ENCODE measurements at regions not wholly inside any gene's neighbourhood (a gene's known extent, or its start where the extent isn't known, plus 50 kb on each side); places are given as distances from the start of the nearest gene placed in this dataset.

DNA sequence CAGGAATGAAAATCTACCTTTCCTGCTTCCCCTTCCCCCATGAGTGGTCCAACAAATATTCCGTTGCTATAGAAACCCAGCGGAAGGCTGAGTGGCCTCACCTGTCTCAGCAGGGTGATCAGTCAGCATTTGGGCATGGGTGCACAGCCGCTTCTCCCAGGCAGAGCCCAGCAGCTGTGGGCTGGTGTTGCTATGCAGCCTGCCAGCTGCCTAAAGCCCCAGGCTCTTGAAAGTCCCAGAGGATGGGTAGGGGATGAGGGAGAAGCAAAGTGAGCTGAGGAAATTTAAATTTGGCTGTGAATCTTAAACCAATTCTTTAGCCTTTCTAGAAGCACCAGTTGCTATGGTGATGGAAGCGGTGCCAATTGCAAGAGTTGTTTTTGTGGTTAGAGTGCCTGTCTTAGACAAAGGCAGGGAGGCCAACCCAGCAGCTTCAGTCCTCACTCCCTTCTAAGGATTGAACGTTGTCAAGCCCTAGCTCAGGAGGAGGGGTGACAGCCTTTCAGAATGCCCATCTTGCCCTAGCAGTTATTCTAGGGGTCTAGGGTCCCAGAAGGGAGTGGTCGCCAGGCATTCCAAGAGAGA lies 151.5 kb upstream of the PITX1 start:
- TF ChIP-seq, protein P1, sequence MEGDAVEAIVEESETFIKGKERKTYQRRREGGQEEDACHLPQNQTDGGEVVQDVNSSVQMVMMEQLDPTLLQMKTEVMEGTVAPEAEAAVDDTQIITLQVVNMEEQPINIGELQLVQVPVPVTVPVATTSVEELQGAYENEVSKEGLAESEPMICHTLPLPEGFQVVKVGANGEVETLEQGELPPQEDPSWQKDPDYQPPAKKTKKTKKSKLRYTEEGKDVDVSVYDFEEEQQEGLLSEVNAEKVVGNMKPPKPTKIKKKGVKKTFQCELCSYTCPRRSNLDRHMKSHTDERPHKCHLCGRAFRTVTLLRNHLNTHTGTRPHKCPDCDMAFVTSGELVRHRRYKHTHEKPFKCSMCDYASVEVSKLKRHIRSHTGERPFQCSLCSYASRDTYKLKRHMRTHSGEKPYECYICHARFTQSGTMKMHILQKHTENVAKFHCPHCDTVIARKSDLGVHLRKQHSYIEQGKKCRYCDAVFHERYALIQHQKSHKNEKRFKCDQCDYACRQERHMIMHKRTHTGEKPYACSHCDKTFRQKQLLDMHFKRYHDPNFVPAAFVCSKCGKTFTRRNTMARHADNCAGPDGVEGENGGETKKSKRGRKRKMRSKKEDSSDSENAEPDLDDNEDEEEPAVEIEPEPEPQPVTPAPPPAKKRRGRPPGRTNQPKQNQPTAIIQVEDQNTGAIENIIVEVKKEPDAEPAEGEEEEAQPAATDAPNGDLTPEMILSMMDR (IDR thresholded peaks at IDR 0.05; ENCODE audit: control insufficient read depth, insufficient read depth, low read depth, low read length, missing control alignments) = no peak
- H3K4me3 ChIP-seq (ENCODE audit: control insufficient read depth, low read depth, low read length) = no peak overlapping the region
- DNase-seq (ENCODE audit: low read depth) = peak; percentile 59

DNA sequence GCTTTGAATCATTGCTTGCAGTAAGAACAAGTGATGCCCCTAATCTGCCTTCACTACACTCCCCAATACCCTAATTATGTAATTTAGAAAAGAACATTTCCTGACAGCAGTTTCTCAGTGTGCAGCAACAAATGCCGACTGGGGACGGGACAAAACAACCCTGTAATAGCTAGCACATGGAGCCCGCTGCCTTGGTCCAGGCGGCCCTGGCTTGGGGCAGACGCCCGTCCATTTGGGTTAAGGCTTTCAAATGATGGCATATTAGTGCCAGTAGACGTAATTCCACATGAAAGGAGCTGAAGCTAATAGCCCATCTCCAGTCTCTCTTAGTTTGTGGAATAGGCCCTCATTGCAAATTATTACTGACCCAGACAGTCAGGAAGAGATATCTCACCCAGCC lies 150.6 kb upstream of the PITX1 start:
- TF ChIP-seq, protein P1 (IDR thresholded peaks at IDR 0.05; ENCODE audit: control insufficient read depth, insufficient read depth, low read depth, low read length, missing control alignments) = no peak
- no peak overlapping the region for H3K4me3 ChIP-seq (ENCODE audit: control insufficient read depth, low read depth, low read length)
- DNase-seq (ENCODE audit: low read depth) = no peak

DNA sequence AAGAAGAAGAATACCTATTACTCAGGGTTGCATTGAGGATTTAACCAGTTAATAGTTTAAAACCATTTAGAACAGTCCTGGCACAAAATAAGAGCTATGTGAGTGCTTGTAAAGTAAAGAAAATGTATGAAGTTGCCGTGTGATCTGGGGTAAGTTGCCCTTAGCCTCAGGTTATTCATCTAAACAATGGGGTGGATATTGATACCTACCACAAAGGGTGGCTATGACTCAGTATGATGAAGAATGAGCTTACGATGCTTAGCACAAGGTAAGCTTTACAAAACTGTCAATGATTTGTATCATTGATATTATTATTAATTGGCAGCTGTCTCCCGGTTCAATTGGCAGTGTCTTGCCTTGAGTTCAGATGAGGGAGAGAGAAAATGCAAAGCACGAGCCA lies 149.4 kb upstream of the PITX1 start:
- TF ChIP-seq, protein P1 (IDR thresholded peaks at IDR 0.05; ENCODE audit: control insufficient read depth, insufficient read depth, low read depth, low read length, missing control alignments) = no peak
- DNase-seq (ENCODE audit: low read depth) = no peak
- no peak overlapping the region for H3K4me3 ChIP-seq (ENCODE audit: control insufficient read depth, low read depth, low read length)

DNA sequence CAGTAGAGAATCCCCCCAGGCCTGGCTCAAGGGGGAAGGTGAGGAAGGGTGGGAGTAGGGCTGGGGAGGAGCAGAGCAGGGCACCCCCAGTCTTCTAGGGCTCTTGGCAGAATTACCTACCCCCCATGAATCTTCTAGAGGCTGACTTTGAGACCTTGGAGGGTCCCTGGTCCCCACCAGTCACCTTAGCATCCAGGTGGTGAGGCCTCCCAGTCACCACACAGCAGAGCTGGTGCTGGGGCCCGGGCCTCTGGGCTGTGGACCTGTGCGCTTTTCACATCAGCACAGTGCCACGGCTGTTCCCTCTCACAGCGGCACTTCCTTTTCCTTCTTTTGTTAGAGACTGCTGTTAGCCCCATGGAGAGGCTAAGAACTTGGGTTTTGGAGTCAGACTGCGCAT lies 148.6 kb upstream of the PITX1 start:
- no peak for DNase-seq (ENCODE audit: low read depth)
- TF ChIP-seq, protein P1 (IDR thresholded peaks at IDR 0.05; ENCODE audit: control insufficient read depth, insufficient read depth, low read depth, low read length, missing control alignments) = no peak
- H3K4me3 ChIP-seq (ENCODE audit: control insufficient read depth, low read depth, low read length) = no peak overlapping the region

DNA sequence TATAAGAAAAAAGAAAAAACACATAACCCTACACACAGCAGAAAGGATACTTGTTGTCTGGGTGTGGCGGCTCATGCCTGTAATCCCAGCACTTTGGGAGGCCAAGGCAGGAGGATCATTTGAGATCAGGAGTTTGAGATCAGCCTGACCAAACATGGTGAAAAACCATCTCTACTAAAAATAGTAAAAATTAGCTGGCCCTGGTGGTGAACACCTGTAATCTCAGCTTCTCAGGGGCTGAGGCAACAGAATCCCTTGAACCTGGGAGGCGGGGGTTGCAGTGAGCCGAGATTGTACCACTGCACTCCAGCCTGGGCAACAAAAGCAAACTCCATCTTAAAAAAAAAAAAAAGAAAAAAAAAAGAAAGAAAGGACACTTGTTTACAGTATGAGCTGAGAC lies 147.6 kb upstream of the PITX1 start:
- DNase-seq (ENCODE audit: low read depth) = no peak
- TF ChIP-seq, protein P1 (IDR thresholded peaks at IDR 0.05; ENCODE audit: control insufficient read depth, insufficient read depth, low read depth, low read length, missing control alignments) = no peak
- no peak overlapping the region for H3K4me3 ChIP-seq (ENCODE audit: control insufficient read depth, low read depth, low read length)

DNA sequence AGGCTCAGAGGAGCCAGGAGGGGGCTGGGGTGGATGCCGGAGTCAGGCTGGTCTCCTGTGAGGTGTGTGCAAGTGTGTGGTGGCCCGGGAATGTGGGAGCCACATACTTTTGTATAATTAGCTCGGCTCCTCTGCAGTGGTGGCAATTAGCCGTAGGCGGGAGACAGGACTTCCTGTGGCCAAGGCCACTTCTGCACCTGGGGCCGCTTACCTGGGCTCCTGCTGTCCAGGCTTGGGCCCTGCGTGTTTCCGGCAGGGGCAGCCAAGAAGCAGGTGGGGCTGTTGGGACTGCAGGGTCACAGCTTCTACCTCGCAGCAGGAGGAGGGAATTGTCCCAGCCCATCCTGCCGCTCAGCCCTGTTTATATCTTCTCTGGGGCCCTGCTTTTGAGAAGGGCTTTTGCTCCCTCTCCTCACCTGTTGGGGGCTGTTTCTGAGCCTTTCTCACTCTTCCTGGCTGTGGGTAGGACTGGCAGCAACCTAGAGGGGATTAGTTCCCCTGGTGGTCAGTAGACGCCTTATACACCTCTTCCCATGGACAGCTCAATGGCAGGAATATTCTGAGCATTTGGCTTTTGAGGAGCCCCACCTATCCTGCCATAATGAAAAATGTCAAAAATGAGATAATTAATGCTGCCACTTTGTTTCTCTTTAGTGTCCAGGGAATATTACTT lies 145.4 kb upstream of the PITX1 start:
- no peak overlapping the region for H3K4me3 ChIP-seq (ENCODE audit: control insufficient read depth, low read depth, low read length)
- TF ChIP-seq, protein P1 (IDR thresholded peaks at IDR 0.05; ENCODE audit: control insufficient read depth, insufficient read depth, low read depth, low read length, missing control alignments) = no peak
- no peak for DNase-seq (ENCODE audit: low read depth)
